Adrenal gland (tissue), 9 donors: ENCODE measurements at regions not wholly inside any gene's neighbourhood (a gene's known extent, or its start where the extent isn't known, plus 50 kb on each side); places are given as distances from the start of the nearest gene placed in this dataset.

Experiments used
- DNase-seq, 7 donors: peaks; one replicate each; pipeline ENCODE4 v3.0.0-alpha.2; 2019 to 2020
- H3K27ac ChIP-seq, 5 donors: fragments of 200-600 bp; sonication (generic) in 4 of 5; 1 replicate in 3 of 5; 2 replicates in 2 of 5; pipeline versions ENCODE4 v1.5.1 to v1.8.0; 2016 to 2020; ENCODE audit warnings: mild to moderate bottlenecking in 1 of 5
- H3K27me3 ChIP-seq: fragments of 200-600 bp; 2 replicates; pipeline ENCODE4 v1.8.0; 2021
- H3K36me3 ChIP-seq, 2 donors: fragments of 200-600 bp; replicated peaks in 1 of 2; 1 replicate in 1 of 2; 2 replicates in 1 of 2; pipeline versions ENCODE4 v1.5.1 to v1.8.0; 2018 to 2022
- H3K4me1 ChIP-seq, 2 donors: fragments of 200-600 bp; replicated peaks in 1 of 2; 1 replicate in 1 of 2; 2 replicates in 1 of 2; pipeline versions ENCODE4 v1.5.1 to v1.8.0; 2018 to 2021
- H3K4me3 ChIP-seq, 4 donors: fragments of 200-600 bp; sonication (generic) in 3 of 4; one replicate each; pipeline ENCODE4 v1.5.1; 2016 to 2018
- H3K9me3 ChIP-seq, 3 donors: fragments of 200-600 bp; sonication (generic) in 1 of 3; replicated peaks in 1 of 3; 1 replicate in 2 of 3; 2 replicates in 1 of 3; pipeline versions ENCODE4 v1.5.1 to v1.8.0; 2016 to 2021
- CTCF ChIP-seq, 6 experiments: fragments of 450-650 bp in 4 of 6; fragments of 200-600 bp in 2 of 6; sonication (generic) in 1 of 6; IDR thresholded peaks; 1 replicate in 5 of 6; 2 replicates in 1 of 6; pipeline versions ENCODE4 v1.5.1 to v1.8.0; 2016 to 2021; ENCODE audit warnings: antibody characterized with exemption in 6 of 6, mild to moderate bottlenecking in 2 of 6, moderate library complexity in 1 of 6
- POLR2A ChIP-seq, 2 donors: fragments of 450-650 bp; IDR thresholded peaks; one replicate each; pipeline ENCODE4 v1.6.1; 2017; ENCODE audit warnings: antibody characterized with exemption in 2 of 2, mild to moderate bottlenecking in 2 of 2, moderate library complexity in 1 of 2
- WGBS, 4 donors: extraction: QIAGEN DNeasy Blood & Tissue Kit in 2 of 4; methylation state at CpG; one replicate each; pipeline versions ENCODE4 v1.1.5 to v1.1.7; 2013 to 2017; 5-methylcytosine and 5-hydroxymethylcytosine counted together
- intact Hi-C, 2 donors: fragments of 100-400 bp; cut with DNase I; formaldehyde crosslinking; loops; one replicate each; pipeline versions ENCODE4 v1.14.1 to v1.15.0; 2022 to 2023
- donor health status: healthy with polysubstance abuse.
- donor health status: Bipolar disorder and iron deficiency.
- donor health status: DM: yes; HTN: yes; CAD: no.
- donor health status: DM: no; HTN: no; CAD: no.
- donor health status: DM: no; HTN: no; CAD: no.

GRCh38 chr20:6483727-6484126, 283.8 kb upstream of the BMP2 start:
- H3K4me3 ChIP-seq = no peak overlapping the region
- H3K27ac ChIP-seq = no peak overlapping the region
- WGBS, 4 donors = 90 to 97% (median 95%) methylated on average over 2 of the region's 2 CpGs
- TF ChIP-seq CTCF (IDR thresholded peaks at IDR 0.05) (no peak), POLR2A (IDR thresholded peaks at IDR 0.05) (no peak)
- DNase-seq = no peak
- no peaks in the 10 kb centered on the region for H3K9me3 ChIP-seq
- no peaks in the 10 kb centered on the region for H3K36me3 ChIP-seq
- H3K4me1 ChIP-seq = no peaks in the 10 kb centered on the region
- H3K27me3 ChIP-seq = no peaks in the 10 kb centered on the region
- intact Hi-C loops = no loop called here

- no peak overlapping the region for H3K4me3 ChIP-seq
- no peaks in the 10 kb centered on the region for H3K9me3 ChIP-seq
- no peaks in the 10 kb centered on the region for H3K4me1 ChIP-seq
- H3K36me3 ChIP-seq = no peaks in the 10 kb centered on the region
- no peak overlapping the region for H3K27ac ChIP-seq
- intact Hi-C loops = no loop called here
- H3K27me3 ChIP-seq = no peaks in the 10 kb centered on the region
- no peak for TF ChIP-seq CTCF (IDR thresholded peaks at IDR 0.05)
- TF ChIP-seq POLR2A (IDR thresholded peaks at IDR 0.05) = no peak
- DNase-seq = no peak
Measured at GRCh38 chr20:6482486-6482885, 285.0 kb upstream of the BMP2 start.

GRCh38 chr20:6480328-6481200, 286.9 kb upstream of the BMP2 start:
- no peaks in the 10 kb centered on the region for H3K4me1 ChIP-seq
- no peak for DNase-seq
- H3K27me3 ChIP-seq = no peaks in the 10 kb centered on the region
- 71 to 83% (median 77%) methylated on average over 7 of the region's 7 CpGs for WGBS, 4 donors
- H3K27ac ChIP-seq = no peak overlapping the region
- H3K9me3 ChIP-seq = no peaks in the 10 kb centered on the region
- no peak overlapping the region for H3K4me3 ChIP-seq
- H3K36me3 ChIP-seq = no peaks in the 10 kb centered on the region
- intact Hi-C loops = no loop called here
- TF ChIP-seq CTCF (IDR thresholded peaks at IDR 0.05) (no peak), POLR2A (IDR thresholded peaks at IDR 0.05) (no peak)

GRCh38 chr20:6473197-6473596, 294.3 kb upstream of the BMP2 start:
- intact Hi-C loops = no loop called here
- Histone ChIP-seq H3K9me3 (no peaks in the 10 kb centered on the region), H3K27ac (no peak overlapping the region), H3K4me1 (no peaks in the 10 kb centered on the region), H3K27me3 (no peaks in the 10 kb centered on the region), H3K4me3 (no peak overlapping the region), H3K36me3 (no peaks in the 10 kb centered on the region)
- DNase-seq = no peak
- TF ChIP-seq POLR2A (IDR thresholded peaks at IDR 0.05) = no peak
- no peak for TF ChIP-seq CTCF (IDR thresholded peaks at IDR 0.05)
